ENCODE measurements at regions not wholly inside any gene's neighbourhood (a gene's known extent, or its start where the extent isn't known, plus 50 kb on each side); places are given as distances from the start of the nearest gene placed in this dataset.

DNA sequence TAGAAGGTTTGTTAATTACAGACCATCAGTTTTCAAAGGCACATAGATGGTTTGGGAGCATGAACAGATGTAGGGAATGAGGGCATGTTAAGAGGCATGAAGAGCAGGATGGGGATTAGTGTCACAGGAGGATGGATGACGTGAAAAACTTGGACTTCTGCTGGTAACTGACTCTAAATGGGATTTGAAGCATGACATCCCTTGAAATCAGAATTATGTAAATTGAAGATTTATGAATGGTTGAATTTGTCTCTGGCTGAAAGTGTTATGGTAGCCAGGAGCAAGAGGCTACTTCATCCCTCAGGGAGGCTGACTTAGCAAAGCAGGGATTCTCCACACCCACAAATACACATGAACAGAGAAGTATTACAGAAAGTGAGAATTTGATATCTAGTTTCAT lies 454.6 kb downstream of the MAGEB5 start:
- TF ChIP-seq CTCF (IDR thresholded peaks at IDR 0.05; ENCODE audit: low read depth, low read length, poor library complexity, severe bottlenecking) = no peak
- TF ChIP-seq EZH2phosphoT487 (IDR thresholded peaks at IDR 0.05; ENCODE audit: borderline replicate concordance, low read length) = no peak
